HG03432 (cell line): ENCODE measurements at regions not wholly inside any gene's neighbourhood (a gene's known extent, or its start where the extent isn't known, plus 50 kb on each side); places are given as distances from the start of the nearest gene placed in this dataset.

Experiments
- ATAC-seq: cut with Tn5 transposase; IDR thresholded peaks from one replicate; pipeline ENCODE4 v1.9.1; 2021; ENCODE audit warnings: mild to moderate bottlenecking, moderate library complexity; ENCODE audit not compliant: unreplicated experiment

DNA sequence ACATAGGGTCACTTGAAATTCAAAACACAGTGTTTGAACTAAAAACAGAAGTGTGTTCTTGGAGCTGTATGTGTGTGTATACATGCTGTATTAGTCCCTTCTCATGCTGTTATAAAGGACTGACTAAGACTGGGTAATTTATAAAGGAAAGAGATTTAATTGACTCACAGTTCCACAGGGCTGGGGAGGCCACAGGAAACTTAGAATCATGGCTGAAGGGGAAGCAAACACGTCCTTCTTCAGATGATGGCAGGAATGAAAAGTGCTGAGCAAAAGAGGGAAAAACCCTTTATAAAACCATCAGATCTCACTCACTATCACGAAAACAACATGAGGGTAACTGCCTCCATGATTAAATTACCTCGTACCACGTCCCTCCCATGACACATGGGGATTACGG is 224.1 kb downstream of the BCAT1 start:
- no peak for ATAC-seq

DNA sequence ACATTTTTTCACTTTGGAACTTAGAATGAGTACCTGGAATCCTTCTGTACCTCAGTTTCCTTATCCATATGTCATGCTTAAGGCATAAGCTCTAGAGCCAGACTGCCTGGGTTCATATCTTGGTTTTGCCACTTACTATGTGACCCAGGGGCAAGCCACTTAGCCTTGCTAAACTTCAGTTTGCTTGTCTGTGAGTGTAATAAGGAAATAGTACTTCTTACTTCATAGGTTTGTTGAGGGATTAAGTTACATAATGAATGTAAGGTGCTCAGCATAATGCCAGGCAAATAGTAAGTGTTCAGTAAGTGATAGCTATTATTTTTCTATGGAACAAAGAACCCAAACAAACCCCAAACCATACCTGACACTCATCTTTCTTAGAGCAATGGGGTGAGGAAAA is 225.1 kb downstream of the BCAT1 start:
- ATAC-seq, result no peak

DNA sequence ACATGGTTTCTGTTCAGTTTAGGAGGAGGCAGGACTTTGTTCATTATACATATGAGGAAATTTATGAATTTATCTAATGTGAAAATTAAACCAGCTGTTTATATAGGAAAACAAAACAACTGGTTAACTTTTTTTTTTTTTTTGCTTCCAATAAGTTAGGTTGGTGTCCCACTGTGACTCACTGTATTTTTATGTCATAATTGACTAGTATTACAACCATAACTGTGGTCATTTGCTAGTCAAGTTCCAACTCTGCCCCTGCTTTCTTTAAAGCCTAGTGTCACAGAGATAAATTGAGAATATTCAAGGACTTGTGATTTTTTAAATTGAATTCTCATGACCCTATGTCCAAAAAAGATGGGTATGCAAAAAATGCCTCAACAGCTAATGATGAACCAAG is 227.7 kb downstream of the BCAT1 start:
- ATAC-seq, result no peak

DNA sequence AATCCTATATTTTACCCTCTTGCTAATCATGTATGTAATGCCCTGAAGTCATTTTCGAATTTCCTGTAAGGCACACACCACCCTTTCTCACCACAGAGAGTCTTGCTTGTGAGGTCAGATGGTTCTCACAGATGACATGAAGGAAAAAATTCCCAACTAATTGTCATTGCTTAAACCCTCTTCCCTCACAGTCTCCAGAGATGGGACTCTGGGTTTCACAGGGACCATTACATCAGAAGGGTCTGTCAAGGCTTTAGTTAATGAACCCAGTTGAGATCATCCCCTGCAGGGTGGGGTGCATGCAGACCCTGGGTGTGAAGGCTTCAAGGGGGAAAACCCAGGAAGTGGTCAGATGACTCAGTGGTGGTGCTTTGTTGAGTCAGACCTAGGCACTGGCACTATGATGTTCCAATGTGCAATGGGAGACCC is 229.6 kb downstream of the BCAT1 start:
- peak; percentile 98 for ATAC-seq

DNA sequence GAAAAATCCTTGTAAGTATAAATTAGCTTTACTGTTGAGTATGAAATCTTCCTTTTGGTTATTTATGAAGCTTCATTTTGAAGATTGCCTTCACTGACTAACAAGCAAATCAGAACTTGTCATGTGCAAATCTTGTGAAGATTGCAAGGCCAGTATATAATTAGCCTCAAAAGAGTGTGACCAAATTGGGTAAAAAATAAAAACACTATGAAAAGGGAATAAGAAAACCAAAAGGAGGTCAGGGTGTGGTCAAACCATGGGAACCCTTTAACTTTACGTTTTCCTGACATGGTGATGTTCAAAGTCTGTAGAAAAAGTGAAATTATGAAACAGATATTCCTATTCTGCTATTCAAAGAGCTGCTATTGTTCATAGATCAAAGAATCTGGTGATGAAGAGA is 230.3 kb downstream of the BCAT1 start:
- ATAC-seq, result no peak

DNA sequence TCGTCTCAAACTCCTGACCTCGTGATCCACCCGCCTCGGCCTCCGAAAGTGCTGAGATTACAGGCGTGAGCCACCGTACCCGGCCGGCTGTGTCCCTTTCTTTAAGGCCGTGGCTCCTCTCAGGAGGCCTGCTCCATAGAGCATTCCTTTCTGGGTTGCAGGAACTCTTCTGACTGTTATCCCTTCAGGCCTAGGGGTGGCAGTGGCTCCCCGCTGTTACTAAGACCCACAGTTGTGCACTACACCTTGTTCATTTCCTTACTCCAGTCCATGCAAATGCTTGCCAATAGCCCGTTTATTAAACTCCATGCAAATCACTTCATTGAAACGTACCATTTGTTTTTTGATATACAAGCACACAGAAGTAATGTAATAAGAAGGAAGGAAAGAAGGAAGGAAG is 234.7 kb downstream of the BCAT1 start:
- no peak for ATAC-seq

DNA sequence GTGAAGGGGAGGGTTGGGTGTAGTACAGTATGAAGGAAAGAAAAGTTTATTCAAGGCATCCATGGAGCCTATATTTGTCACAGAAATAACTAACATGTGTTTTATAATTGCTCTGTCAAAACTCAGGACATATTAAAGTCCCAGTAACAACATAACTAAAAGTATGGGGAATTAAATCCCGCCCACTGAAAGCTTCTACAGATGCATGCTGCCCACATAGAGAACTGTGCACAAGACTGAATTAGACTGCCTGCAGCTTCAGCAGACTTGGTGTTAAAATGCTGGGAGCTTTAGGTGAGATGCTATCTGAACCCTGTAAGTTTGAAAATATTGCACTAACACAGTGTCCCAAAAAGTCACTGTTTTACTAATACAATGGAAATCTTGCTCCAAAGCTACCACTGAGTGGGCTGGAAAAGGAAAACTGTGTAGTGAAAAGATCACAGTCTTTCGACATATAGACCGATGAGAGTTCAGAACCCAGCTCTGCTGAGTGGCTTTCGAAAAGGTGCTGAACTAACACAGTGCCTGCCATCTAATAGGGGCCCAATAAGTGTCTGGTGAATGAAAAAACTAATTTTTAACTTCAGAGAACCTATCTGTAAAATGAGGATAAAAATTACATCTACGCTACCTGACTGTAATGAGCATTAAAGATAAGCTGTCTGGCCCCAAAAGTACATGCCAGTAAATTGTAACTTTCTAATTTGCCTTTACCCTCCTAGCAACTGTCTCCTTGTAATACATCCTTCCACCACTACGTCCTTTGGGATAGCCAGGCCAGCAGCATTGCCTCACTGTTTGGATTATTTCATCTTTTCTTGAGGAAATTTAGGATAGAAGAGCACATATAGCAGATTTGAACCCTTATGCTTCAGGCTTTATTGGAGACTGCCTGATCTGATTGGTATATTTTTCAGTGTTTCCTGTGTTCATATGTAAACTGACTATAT is 237.6 kb downstream of the BCAT1 start:
- ATAC-seq, result no peak

DNA sequence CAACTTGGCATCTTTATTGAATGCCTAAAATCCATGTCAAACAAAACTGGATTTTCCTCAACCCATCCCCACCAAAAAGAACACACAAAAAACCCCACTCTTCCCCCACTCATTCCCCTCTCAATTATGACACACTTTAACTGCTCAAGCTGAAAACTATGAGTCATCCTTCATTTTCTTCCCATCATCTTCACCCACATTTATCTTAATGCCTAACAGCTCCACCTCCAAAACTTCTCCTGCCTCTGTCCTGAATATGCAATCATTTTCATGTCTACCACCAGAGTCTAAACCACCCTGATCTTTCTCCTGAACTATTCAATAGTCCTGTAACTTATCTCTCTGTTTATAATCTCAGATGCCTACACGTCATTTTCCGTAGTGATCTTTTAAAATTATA is 239.7 kb downstream of the BCAT1 start:
- ATAC-seq, result no peak

DNA sequence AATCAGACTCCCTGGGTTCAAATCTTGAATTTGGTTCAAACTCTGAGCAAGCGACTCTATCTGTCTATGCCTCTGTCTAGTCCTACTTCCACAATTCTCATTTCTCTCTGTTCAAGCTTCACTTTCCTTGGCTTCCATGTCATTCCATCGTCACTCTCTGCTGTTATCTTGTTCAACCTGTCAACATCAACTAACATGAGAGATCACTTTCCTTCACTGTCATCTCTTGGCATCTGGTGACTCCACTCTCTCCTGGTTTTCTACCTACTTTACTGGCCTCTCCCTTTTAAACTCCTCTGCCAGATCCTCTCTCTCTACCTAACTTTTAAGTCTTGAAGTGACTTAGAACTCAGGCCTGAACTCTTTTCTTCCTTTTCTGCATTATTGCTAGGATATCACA is 240.2 kb downstream of the BCAT1 start:
- no peak for ATAC-seq

DNA sequence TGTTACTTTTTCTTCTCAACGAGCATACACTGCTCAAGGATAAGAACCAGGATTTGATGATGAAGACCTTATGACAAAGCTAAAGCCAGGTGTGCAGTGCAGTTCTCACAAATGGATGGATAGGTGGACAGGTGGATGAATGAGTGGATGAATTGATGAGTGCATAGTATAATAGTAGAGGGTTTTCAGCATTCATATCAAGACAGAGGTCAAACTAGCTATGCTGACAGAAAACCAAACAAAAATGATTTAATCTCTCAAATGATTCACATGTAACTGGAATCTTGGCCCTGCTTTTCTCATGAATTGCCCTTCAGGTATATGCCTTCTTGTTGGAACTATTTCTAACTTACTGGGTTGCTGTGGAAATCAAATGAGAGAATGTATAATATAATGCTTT is 240.9 kb downstream of the BCAT1 start:
- no peak for ATAC-seq

DNA sequence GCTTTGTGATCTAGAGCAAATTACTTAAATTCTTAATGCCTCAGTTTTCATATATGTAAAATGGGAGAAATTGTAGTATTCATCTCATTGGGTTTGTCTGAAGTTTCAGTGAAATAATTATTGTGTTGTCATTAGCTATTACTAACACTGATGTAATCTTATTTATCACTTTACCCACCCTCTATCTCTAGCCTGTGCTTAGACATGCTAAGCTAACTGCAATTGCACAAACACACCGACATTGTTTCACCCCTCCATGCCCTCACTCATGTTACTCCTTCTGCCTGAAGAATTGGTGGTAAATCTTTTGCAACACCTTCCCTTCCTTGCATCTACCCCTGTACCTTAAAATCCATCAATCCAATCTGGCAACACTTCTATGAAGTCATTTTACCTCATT is 241.6 kb downstream of the BCAT1 start:
- no peak for ATAC-seq

DNA sequence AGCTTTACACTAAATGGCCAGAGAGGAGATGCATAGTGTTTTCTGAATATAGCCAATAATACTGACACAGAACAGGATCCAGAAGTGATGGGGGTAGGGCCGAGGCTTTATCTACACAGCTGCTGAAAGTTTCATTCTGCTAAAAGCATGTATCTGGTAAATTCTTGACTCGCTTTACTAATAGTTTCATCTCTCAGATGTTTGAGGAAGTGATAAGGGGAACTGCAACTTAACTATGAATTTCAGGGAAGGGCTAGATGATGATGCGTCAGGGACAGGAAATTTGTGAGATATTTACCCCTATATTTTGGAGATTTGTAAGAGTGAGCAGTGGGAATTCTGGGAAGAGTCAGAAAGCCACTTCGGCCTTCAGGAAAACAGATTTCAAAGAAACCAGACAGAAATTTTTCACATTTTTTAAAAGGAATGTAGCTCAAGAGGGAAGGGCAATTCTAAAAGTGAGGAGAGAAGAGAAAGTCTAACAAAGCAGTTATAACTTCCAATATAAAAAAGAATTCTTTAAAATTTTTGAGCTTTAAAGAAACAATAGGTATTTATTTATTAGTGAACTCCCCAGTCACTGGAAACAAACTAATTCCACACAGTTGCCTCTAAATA is 243.1 kb downstream of the BCAT1 start:
- ATAC-seq, result peak; percentile 99

DNA sequence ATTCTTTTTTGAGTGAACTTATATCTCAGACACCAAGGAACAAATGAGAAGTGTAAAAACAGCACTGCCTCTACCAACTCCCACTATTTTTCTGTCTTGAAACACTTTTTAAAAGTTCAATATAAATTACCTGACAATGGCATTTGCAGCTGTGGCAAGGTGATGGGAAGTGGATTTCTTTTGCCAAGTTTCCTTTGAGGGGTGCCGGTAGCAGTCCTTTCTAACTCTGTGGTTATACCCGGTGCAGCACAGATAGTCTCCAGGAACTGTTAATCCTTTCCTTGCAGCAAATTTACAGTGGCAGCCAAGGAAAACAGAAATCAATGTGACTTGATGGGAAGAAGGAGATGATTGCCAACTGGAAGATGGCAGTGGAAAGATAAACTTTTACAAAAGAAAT is 243.7 kb downstream of the BCAT1 start:
- peak; percentile 2 for ATAC-seq

DNA sequence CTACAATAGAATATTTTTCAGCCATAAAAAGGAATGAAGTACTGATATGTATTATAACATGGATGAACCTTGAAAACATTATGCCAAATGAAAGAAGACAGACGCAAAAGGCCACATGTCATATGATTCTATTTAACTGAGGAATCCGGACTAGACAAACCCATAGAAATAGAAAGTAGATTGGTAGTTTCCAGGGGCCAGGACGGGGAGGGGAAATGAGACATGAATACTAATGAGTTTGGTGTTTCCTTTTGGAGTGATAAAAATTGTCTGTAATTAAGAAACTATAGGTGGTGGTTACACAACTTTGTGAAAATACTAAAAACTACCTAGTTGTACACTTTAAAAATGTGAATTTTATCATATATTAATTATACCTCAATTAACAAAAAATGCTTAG is 247.6 kb downstream of the BCAT1 start:
- no peak for ATAC-seq

DNA sequence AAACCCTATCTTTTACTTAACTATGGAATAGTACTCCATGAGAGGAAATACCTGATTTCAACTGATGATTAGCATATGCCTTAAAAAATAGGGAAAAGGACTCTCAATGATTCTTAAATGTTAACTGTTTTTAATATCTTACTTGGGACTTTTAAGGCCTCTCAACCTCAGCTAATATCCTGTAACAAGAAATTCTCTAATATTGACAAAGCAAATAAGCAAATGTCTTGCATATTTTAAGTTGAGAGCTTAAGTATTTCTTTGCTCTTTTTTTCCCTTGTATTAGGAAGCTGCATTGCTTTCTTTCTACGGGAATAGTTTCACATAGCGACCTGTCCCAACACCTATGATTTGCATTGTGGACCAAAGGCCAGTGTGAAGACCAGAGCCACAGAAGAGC is 249.9 kb downstream of the BCAT1 start:
- ATAC-seq, result no peak

DNA sequence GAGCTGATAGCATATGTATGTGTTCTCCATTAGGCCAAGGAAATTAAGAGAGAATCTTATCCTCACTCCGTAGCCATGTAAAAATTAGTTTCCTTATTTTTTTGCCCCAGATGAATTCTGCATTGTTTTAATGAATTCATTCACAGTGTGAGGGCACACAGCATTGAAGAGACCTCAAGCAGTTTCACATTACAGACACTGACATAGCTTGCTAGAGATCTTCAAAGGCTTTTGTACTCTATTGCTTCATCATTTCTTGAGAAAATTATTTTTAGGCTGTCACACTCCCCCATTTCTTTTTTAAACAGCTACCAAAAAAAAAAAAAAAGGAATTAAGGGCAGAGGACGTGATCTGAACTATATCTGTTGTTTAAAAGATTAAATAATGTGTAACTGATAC is 251.1 kb downstream of the BCAT1 start:
- no peak for ATAC-seq

DNA sequence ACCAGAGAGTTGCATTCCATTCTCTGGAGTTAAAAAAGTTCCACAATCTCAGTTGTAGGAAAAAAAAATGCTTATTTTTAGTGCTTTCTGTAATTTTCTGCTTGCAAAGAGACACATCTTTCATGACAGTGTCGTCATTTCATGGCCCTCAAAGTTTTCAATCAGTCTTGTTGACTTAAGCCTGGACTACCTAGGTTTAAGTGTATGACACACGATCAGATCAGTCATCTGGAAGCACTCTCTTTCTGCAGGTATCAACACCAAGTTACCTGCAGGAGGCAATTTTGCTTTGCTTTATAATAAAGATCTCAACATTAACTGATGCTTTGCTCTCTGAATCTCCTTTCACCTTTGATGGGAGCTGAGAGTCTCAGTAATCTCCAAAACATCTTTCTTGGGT is 251.6 kb downstream of the BCAT1 start:
- no peak for ATAC-seq

DNA sequence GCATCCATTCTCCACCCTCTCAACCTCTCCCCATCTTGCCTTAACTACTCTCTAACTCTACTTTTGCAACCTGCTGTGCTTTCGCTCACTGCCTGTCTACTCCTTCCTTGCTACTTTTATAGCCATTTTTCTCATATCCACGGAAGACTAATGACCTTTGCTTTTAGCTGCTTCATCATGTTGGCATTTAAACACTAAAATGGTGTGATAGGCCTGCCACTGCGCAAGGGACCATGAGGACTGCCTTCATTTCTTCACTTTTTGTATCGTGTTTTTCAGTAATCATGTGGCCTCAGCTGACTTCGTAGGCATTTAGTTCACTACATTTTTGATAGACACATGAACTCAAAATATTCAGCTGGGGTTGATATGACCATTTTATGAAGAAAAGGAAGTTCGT is 252.1 kb downstream of the BCAT1 start:
- no peak for ATAC-seq

DNA sequence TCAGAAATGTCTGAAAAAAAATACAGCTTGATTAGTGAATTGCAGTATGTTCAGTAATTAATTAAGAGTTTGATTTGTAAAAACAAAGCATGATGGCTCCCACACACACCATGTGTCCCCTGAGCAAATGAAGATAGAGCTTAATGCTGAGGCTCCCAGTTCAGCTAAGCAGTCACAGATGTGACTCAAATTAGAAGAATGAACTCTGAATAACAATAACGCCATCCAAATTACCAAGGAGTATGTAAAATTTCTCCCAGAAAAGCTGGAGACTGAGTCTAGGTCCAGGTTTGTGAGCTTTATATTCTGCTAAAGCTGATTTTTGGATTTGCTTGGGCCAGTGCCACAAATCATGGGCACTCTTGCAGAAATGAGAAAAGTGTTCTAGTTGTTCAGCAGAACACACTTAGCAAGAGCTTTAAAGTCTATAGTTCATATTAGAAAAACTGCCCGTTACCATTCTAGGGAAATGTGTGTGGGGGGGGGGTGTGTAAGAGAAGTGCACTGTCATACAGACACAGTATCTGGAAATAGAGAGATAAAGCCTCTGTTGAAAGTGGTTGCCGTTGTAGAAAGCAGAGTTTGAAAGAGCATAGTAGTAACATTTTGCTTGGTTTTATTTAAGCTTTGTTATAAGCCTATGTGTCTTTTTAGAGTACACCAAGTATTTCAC is 253.1 kb downstream of the BCAT1 start:
- ATAC-seq, result no peak

DNA sequence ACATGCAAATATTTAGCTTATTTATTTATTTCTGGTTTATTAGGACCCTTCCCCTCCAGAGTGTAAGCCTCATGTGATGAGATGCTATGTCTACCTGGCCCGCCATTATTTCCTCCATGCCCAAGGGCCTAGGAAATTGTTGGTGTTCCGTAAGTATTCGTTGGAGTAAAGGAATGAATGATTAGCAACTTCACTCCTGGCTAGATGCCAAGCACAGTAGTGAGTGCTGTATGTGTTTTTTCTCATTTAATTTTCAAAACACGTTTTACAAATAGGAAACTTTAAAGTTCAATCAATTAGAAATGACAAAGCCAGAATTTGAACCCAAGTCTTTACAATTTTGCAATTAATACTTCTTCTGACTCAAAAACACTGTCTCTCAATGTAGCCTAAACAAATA is 253.8 kb downstream of the BCAT1 start:
- no peak for ATAC-seq

DNA sequence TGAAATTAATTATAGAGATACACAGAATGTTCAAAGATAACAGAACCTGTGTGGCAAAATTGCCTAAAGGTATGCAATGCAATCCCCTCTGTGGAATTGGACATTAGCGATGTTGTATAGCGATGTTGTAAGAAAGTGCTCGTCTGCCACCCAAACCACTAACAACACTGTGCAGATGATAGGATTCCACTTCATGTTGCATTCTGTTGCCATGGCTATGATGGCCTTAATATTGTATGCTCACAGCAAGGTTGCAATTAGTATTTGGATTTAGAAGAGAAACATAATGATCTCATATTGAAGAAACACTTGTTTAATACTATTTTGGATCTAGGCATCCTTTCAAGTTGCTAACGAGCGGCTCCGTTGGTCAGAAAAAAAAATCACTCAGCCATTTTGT is 260.3 kb downstream of the BCAT1 start:
- ATAC-seq, result no peak

DNA sequence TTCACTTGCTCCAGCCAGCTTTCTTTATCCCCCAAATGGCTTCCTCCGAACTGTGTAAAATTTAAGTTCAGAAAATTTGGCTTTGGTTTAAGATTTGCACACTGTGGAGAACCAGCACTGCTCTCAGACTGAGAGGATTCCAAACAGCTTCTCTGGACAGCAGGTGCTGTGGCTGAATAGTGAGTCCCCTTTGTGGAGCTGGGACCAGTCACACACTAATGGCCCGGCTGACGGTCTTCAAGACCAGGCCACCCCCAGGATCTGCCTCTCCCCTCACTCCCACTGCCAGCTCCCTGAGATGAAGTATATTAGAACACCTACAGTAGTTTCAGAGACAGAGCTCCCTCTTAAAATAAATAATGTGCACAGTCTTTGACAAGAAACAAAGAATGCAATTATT is 267.3 kb downstream of the BCAT1 start:
- ATAC-seq, result no peak
